Motor neuron (in vitro differentiated cells): ENCODE measurements at regions not wholly inside any gene's neighbourhood (a gene's known extent, or its start where the extent isn't known, plus 50 kb on each side); places are given as distances from the start of the nearest gene placed in this dataset.
"Not testable (repeated sequence)": the region's sequence is repeated elsewhere in the genome, so short reads cannot be mapped to it uniquely, and the experiment has no call there.

ENCODE experiments used
- ATAC-seq, 8 experiments: fragments of 200-7000 bp; cut with Tn5 transposase; replicated peaks in 6 of 8; 2 replicates each; pipeline ENCODE4 v1.8.0; 2021; ENCODE audit warnings: mild to moderate bottlenecking in 8 of 8, moderate library complexity in 8 of 8
- H3K27ac ChIP-seq, 2 donors: fragments of 250-450 bp; sonication (Bioruptor Pico); 2 replicates each; pipeline ENCODE4 v1.9.0; 2021; ENCODE audit warnings: antibody characterized with exemption in 2 of 2, mild to moderate bottlenecking in 2 of 2, moderate library complexity in 1 of 2
- H3K4me1 ChIP-seq, 2 donors: fragments of 250-450 bp; sonication (Bioruptor Pico); replicated peaks in 1 of 2; 2 replicates each; pipeline ENCODE4 v1.6.1; 2021; ENCODE audit warnings: antibody characterized with exemption in 2 of 2, mild to moderate bottlenecking in 2 of 2, moderate library complexity in 1 of 2
- H3K4me3 ChIP-seq, 5 donors: fragments of 250-450 bp; sonication (Bioruptor Pico); 2 replicates each; pipeline ENCODE4 v1.9.0; 2021; ENCODE audit warnings: antibody characterized with exemption in 5 of 5, mild to moderate bottlenecking in 5 of 5, moderate library complexity in 4 of 5
- WGBS, 10 experiments: fragments of 450-650 bp; shearing (Covaris generic); methylation state at CpG; one replicate each; pipeline ENCODE4 v1.0.0; 2022; 5-methylcytosine and 5-hydroxymethylcytosine counted together
- in situ Hi-C, 9 experiments: fragments of 400-800 bp; cut with MboI; loops; one replicate each; pipeline ENCODE4 v1.15.0; 2021; ENCODE audit warnings: low sequenced_read_pairs in 9 of 9, low pct_unique_long_range_greater_than_20kb in 2 of 9; ENCODE audit not compliant: unreplicated experiment in 9 of 9

GRCh38 chr1:234891427-234891826, 237.2 kb downstream of the TOMM20 start:
- in situ Hi-C loops: no loop called here
- Histone ChIP-seq H3K27ac (no peak overlapping the region), H3K4me1 (peaks cover 19% of the 10 kb centered on the region in 2 donors), H3K4me3 (no peak overlapping the region)
- 14 to 94% (median 61%) methylated on average over 1 to 3 of the region's 3 CpGs; no CpG with 5 or more reads in 3 of the 10 experiments for WGBS, 10 experiments
- peak in 5 of 8 experiments; percentile 25 to 52 (median 42) for ATAC-seq

- H3K27ac ChIP-seq: no peak overlapping the region
- WGBS, 10 experiments: 48 to 100% (median 80%) methylated on average over 1 to 7 of the region's 7 CpGs; no CpG with 5 or more reads in 5 of the 10 experiments
- in situ Hi-C loops: no loop called here
- H3K4me1 ChIP-seq: peaks cover 25 to 29% of the 10 kb centered on the region in 2 donors
- no peak for ATAC-seq
- no peak overlapping the region for H3K4me3 ChIP-seq
Observed at GRCh38 chr1:234889643-234890042, 239.0 kb downstream of the TOMM20 start.

GRCh38 chr1:234888247-234888646, 240.4 kb downstream of the TOMM20 start:
- H3K4me1 ChIP-seq: peaks cover 25 to 27% of the 10 kb centered on the region in 2 donors
- H3K4me3 ChIP-seq, in situ Hi-C loops, ATAC-seq, H3K27ac ChIP-seq: not testable (repeated sequence)
- WGBS, 10 experiments: 80 to 100% (median 93%) methylated on average over 1 to 5 of the region's 5 CpGs; no CpG with 5 or more reads in 3 of the 10 experiments

DNA sequence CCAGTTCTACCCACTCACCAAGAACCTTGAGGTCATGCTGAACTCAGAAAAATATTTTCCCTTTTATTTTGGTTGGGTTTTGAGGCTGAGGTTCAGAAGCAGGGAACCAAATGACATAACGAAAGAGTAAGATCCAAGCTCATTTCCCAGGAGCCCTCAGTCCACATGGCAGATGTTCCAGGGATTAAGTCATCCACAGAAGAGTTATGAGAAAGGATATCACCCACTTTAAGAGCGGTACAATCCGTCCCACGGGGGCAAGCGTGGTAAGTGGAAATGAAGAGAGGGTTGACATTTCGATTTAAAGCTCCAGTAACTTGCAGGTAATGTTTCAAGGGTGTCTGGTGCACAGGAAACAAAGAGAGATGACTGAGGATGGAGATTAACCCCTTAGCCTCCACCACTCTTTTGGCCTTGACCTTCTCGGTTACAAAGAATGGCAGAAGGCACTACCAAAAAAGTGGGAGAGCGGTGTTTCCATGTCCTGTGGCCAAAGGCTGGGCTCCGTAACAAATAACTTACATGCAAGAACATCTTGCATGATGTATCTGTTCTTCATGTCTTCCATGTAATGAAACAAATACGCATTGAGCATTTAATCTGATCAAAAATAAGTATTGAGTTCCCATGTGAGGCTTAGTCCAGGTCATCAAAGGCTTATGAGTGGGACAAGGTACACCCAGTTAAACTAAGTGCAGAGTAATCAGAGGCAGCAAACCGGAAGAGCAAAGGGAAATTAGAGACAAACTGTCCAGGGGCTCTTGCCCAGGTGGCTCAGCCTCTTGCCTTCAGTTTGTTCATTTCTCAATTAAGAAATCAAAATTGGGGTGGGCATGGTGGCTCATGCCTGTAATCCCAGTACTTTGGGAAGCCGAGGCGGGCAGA, 241.4 kb downstream of the TOMM20 start:
- Histone ChIP-seq H3K27ac (peak overlapping the region; percentile 15 to 43), H3K4me3 (no peak overlapping the region), H3K4me1 (peaks cover 25 to 33% of the 10 kb centered on the region in 2 donors)
- in situ Hi-C loops: no loop called here
- WGBS, 10 experiments: 53 to 88% (median 77%) methylated on average over 6 to 13 of the region's 13 CpGs; no CpG with 5 or more reads in 1 of the 10 experiments
- peak in 5 of 8 experiments; percentile 62 to 74 (median 67) for ATAC-seq

DNA sequence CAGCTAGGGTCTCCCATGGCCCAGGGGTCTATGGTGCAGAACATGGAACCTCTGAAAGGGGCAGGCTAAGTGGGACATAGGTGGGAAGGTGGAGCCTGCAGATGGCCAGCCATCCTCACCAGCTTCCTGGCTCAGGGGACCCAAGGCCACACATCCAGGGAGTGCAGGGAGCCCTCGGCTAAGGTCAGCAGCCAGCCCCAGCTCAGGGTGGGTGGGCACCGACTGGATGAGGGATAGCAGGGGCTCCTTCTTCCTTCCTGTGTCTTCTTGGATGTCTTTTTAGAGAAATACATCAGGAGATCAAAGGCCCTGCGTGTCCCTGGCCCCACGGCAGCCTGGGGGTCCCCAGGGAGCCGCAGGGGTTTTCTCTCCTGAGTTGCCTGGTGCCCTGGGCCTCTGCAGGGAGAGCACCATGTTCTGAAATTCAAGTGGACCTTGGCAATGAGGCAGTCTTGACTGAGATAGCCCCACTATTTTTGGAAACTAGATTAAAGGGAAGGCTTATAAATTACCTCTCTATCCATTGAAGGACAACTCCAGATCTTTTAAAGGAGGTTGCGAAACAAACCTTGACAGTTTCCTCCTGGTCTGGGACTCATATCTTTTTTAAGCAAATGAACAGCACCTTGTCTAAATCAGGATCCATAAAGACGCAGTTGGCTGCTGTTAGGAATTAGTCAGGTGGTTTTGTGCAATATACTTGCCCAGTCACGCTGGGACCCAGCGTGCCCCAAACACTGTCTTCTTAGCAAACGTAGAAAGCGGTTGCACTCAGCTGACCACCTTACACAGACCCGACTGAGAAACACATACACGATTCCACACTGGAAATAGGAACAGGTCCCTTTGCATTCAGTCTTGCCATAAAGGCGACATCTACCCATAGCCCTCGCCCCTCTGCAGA, 242.3 kb downstream of the TOMM20 start:
- Histone ChIP-seq H3K4me1 (peaks cover 21 to 34% of the 10 kb centered on the region in 2 donors), H3K27ac (peak overlapping the region; percentile 15 to 43), H3K4me3 (no peak overlapping the region)
- peak in 2 of 8 experiments; percentile 2 to 4 for ATAC-seq
- 0 to 100% (median 79%) methylated on average over 2 to 14 of the region's 15 CpGs; no CpG with 5 or more reads in 1 of the 10 experiments for WGBS, 10 experiments
- in situ Hi-C loops: no loop called here

GRCh38 chr1:234885601-234886000, 243.0 kb downstream of the TOMM20 start:
- 0 to 93% (median 68%) methylated on average over 1 to 8 of the region's 8 CpGs; no CpG with 5 or more reads in 4 of the 10 experiments for WGBS, 10 experiments
- ATAC-seq: peak in 4 of 8 experiments; percentile 9 to 24 (median 16)
- H3K27ac ChIP-seq: no peak overlapping the region
- H3K4me1 ChIP-seq: peaks cover 19 to 31% of the 10 kb centered on the region in 2 donors
- H3K4me3 ChIP-seq: no peak overlapping the region
- in situ Hi-C loops: no loop called here

DNA sequence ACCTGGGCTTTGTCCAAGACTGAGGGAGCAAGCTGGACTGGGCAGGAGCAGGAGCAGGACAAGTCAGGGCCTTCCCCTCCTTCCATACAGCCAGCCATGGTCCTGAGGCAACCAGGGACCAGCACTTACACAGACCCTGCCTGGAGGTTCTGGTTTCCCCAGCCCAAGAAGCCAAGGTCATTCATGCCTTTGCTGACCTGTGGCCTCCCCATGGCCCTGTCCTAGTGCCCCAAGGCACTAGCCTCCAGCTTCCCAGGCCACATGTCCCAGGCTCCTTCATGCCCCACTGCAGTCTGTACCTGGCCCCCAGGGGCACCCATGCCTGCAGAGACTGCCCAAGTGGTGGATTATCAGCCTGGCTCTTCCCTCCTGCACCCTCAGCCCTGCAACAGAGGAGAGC, 243.9 kb downstream of the TOMM20 start:
- Histone ChIP-seq H3K27ac (no peak overlapping the region), H3K4me1 (peaks cover 19 to 31% of the 10 kb centered on the region in 2 donors), H3K4me3 (no peak overlapping the region)
- in situ Hi-C loops: no loop called here
- no peak for ATAC-seq

GRCh38 chr1:234884006-234884405, 244.6 kb downstream of the TOMM20 start:
- ATAC-seq: no peak
- in situ Hi-C loops: no loop called here

DNA sequence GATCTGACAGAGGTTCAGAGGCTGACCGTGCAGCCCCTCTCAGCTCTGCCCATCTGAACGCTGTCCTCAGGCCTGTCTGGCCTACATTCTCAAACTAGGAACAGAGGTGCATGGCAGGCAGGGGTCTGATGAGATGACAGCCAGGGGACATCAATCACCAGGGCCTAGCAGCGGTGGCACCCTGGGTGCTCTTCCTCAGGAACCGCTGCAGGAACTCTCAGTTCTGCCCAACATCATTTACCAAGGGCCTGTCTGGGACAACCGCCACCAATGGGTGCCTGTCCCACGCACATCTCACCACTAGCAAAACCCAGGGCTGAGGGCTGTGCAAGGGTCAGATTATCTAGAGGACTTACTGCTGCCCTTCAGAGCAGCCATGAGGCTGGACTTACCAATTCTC, 245.7 kb downstream of the TOMM20 start:
- Histone ChIP-seq H3K4me1 (peaks cover 19 to 31% of the 10 kb centered on the region in 2 donors), H3K4me3 (no peak overlapping the region), H3K27ac (no peak overlapping the region)
- in situ Hi-C loops: no loop called here
- no peak for ATAC-seq
- 86 to 100% (median 90%) methylated on average over 1 to 5 of the region's 6 CpGs; no CpG with 5 or more reads in 5 of the 10 experiments for WGBS, 10 experiments

More at GRCh38 chr1:234884006-234884405, 244.6 kb downstream of the TOMM20 start:
- 72 to 91% (median 89%) methylated on average over 4 to 6 of the region's 6 CpGs; no CpG with 5 or more reads in 7 of the 10 experiments for WGBS, 10 experiments
- no peak overlapping the region for H3K27ac ChIP-seq
- H3K4me3 ChIP-seq: no peak overlapping the region
- peaks cover 19 to 31% of the 10 kb centered on the region in 2 donors for H3K4me1 ChIP-seq

GRCh38 chr1:234881893-234882771, 246.5 kb downstream of the TOMM20 start:
- peak in 5 of 8 experiments; percentile 85 to 90 (median 88) for ATAC-seq
- Histone ChIP-seq H3K4me1 (peaks cover 13 to 30% of the 10 kb centered on the region in 2 donors), H3K4me3 (no peak overlapping the region), H3K27ac (peak overlapping the region in 1 of 2 donors; percentile 3)
- WGBS, 10 experiments: 39 to 96% (median 63%) methylated on average over 1 to 11 of the region's 11 CpGs
- in situ Hi-C loops: no loop called here

- no peak overlapping the region for H3K27ac ChIP-seq
- ATAC-seq: no peak
- peaks cover 4 to 18% of the 10 kb centered on the region in 2 donors for H3K4me1 ChIP-seq
- H3K4me3 ChIP-seq: no peak overlapping the region
- in situ Hi-C loops: no loop called here
- WGBS, 10 experiments: 83 to 100% (median 95%) methylated on average over 1 to 8 of the region's 9 CpGs
Observed at GRCh38 chr1:234879147-234880080, 249.2 kb downstream of the TOMM20 start.
